OCI-LY3 (cell line): ENCODE measurements at regions not wholly inside any gene's neighbourhood (a gene's known extent, or its start where the extent isn't known, plus 50 kb on each side); places are given as distances from the start of the nearest gene placed in this dataset.

ENCODE experiments used
- EZH2phosphoT487 ChIP-seq: fragments of 200-600 bp; shearing (Covaris generic); IDR thresholded peaks from 2 replicates; pipeline ENCODE4 v1.6.1; 2018; ENCODE audit warnings: antibody characterized with exemption, mixed run types, low read depth
- TF ChIP-seq, protein P1 (sequence below): fragments of 200-600, 300-600 bp; sonication (generic); IDR thresholded peaks from 2 replicates; pipeline ENCODE4 v1.5.1; 2014; ENCODE audit warnings: antibody characterized with exemption, low read length, low read depth

DNA sequence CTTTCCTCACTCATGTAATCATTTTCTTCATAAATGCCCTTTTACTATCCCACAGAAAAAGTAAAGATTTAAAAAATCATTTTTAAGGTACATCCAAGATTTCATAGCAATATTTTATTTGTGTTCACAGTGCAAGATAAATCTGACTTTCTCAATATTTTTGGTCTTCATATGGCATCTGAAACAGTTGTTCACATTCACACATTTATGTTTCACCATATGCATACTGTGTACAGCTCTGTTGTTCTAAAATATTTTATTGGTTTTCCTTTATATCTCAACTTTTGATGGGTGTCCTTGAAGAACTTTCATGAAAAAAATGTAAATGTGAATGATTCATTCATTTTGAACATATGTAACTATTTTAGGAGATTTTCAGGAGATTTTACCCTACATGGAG is 348.7 kb downstream of the SNAPC1 start:
- TF ChIP-seq, protein P1, sequence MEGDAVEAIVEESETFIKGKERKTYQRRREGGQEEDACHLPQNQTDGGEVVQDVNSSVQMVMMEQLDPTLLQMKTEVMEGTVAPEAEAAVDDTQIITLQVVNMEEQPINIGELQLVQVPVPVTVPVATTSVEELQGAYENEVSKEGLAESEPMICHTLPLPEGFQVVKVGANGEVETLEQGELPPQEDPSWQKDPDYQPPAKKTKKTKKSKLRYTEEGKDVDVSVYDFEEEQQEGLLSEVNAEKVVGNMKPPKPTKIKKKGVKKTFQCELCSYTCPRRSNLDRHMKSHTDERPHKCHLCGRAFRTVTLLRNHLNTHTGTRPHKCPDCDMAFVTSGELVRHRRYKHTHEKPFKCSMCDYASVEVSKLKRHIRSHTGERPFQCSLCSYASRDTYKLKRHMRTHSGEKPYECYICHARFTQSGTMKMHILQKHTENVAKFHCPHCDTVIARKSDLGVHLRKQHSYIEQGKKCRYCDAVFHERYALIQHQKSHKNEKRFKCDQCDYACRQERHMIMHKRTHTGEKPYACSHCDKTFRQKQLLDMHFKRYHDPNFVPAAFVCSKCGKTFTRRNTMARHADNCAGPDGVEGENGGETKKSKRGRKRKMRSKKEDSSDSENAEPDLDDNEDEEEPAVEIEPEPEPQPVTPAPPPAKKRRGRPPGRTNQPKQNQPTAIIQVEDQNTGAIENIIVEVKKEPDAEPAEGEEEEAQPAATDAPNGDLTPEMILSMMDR, result no peak
- TF ChIP-seq EZH2phosphoT487, result no peak
